HepG2 (cell line): ENCODE measurements at regions not wholly inside any gene's neighbourhood (a gene's known extent, or its start where the extent isn't known, plus 50 kb on each side); places are given as distances from the start of the nearest gene placed in this dataset.

Source experiments
- ATAC-seq: fragments of 200-7000 bp; cut with Tn5 transposase; 3 replicates; pipeline ENCODE4 v1.9.1; 2020; ENCODE audit warnings: mild to moderate bottlenecking, moderate library complexity
- BruUV-seq: library from RNA; stranded (reverse); fragments of 400-500 nt; replicated peaks from 2 replicates; lab custom pipeline; 2021; lab: Mats Ljungman, UMichigan
- CTCF ChIA-PET: fragments of 300-600 bp; formaldehyde crosslinking; extraction: SDS; loops from one replicate; lab custom pipeline; 2021; ENCODE audit warnings: low total read pairs, inconsistent platforms, low intra/inter-chr PET ratio; lab: Yijun Ruan, JAX
- POLR2A ChIA-PET: fragments of 350-600 bp; sonication (Branson Sonifier 250); formaldehyde crosslinking; loops from one replicate; lab custom pipeline; 2020; ENCODE audit warnings: antibody characterized with exemption, inconsistent platforms; lab: Yijun Ruan, JAX
- DNase-seq: peaks from one replicate; pipeline ENCODE4 v3.0.0-alpha.2; 2015; ENCODE audit warnings: low spot score
- FAIRE-seq: peaks from 3 replicates; lab custom pipeline; 2011; peaks lifted over from hg19 to GRCh38; lab: Jason Lieb, UNC
- H2AFZ ChIP-seq: one replicate; pipeline ENCODE4 v1.6.1; 2011; ENCODE audit warnings: low read length, inconsistent platforms
- H3K27ac ChIP-seq: fragments of 300-600 bp; 3 replicates; pipeline ENCODE4 v1.8.0; 2011; ENCODE audit warnings: mixed run types, mild to moderate bottlenecking, mixed read lengths, low read length, inconsistent platforms; ENCODE audit not compliant: insufficient read depth; ENCODE audit errors: extremely low read length
- H3K27me3 ChIP-seq, 2 experiments: fragments of 200-600 bp in 1 of 2; 2 replicates in 1 of 2; 3 replicates in 1 of 2; pipeline versions ENCODE4 v1.6.0 to v1.8.0; 2011; ENCODE audit warnings: low read length in 2 of 2, mild to moderate bottlenecking in 2 of 2, moderate library complexity in 2 of 2, inconsistent platforms in 1 of 2; ENCODE audit not compliant: insufficient read depth in 2 of 2, control insufficient read depth in 1 of 2
- H3K36me3 ChIP-seq, 2 experiments: fragments of 200-600 bp in 1 of 2; replicated peaks in 1 of 2; 2 replicates in 1 of 2; 3 replicates in 1 of 2; pipeline versions ENCODE4 v1.5.1 to v1.8.0; 2011; ENCODE audit warnings: low read length in 2 of 2, inconsistent platforms in 1 of 2; ENCODE audit not compliant: insufficient read depth in 2 of 2, control insufficient read depth in 1 of 2
- H3K4me1 ChIP-seq: 2 replicates; pipeline ENCODE4 v1.5.1; 2012; ENCODE audit warnings: low read length, inconsistent platforms; ENCODE audit not compliant: insufficient read depth
- H3K4me2 ChIP-seq: 2 replicates; pipeline ENCODE4 v1.6.0; 2011; ENCODE audit warnings: low read depth, low read length, inconsistent platforms
- H3K4me3 ChIP-seq, 3 experiments: fragments of 200-600 bp in 1 of 3; sonication (generic), shearing (Covaris generic) in 1 of 3; replicated peaks in 1 of 3; 2 replicates each; pipeline ENCODE4 v1.5.1; 2011 to 2016; ENCODE audit warnings: low read length in 3 of 3, inconsistent platforms in 2 of 3, low read depth in 2 of 3, mild to moderate bottlenecking in 2 of 3, control low read depth in 1 of 3, mixed read lengths in 1 of 3; ENCODE audit not compliant: insufficient read depth in 1 of 3
- H3K79me2 ChIP-seq: one replicate; pipeline ENCODE4 v1.6.1; 2011; ENCODE audit warnings: low read length, inconsistent platforms; ENCODE audit not compliant: insufficient read depth
- H3K9ac ChIP-seq: 2 replicates; pipeline ENCODE4 v1.6.0; 2011; ENCODE audit warnings: mild to moderate bottlenecking, low read depth, low read length, inconsistent platforms; ENCODE audit not compliant: insufficient read depth
- H3K9me3 ChIP-seq: 2 replicates; pipeline ENCODE4 v1.5.1; 2012; ENCODE audit warnings: mild to moderate bottlenecking, low read length
- H4K20me1 ChIP-seq: 2 replicates; pipeline ENCODE4 v1.6.0; 2011; ENCODE audit warnings: inconsistent platforms, mild to moderate bottlenecking, low read length, moderate library complexity; ENCODE audit not compliant: insufficient read depth
- CCAR2 ChIP-seq: fragments of 200-400 bp; formaldehyde crosslinking; optimal IDR thresholded peaks from 2 replicates; pipeline ENCODE3; 2018; ENCODE audit warnings: low read depth, mild to moderate bottlenecking, low read length, moderate library complexity
- FOXP4 ChIP-seq: sonication (generic); formaldehyde crosslinking; IDR thresholded peaks from 2 replicates; pipeline ENCODE4 v1.4.0; 2020; ENCODE audit warnings: missing genetic modification reagents
- HNF4A ChIP-seq: sonication (generic); formaldehyde crosslinking; IDR thresholded peaks from 2 replicates; pipeline ENCODE4 v1.4.0; 2020; ENCODE audit warnings: missing genetic modification reagents
- IKZF5 ChIP-seq: IDR thresholded peaks from 2 replicates; pipeline ENCODE4 v1.6.1; 2018; ENCODE audit warnings: missing genetic modification reagents, mild to moderate bottlenecking, missing compliant biosample characterization
- KLF9 ChIP-seq: IDR thresholded peaks from 2 replicates; pipeline ENCODE4 v1.6.1; 2016; ENCODE audit warnings: low read depth
- NR3C1 ChIP-seq: sonication (generic); formaldehyde crosslinking; IDR thresholded peaks from 2 replicates; pipeline ENCODE4 v1.4.0; 2020; ENCODE audit warnings: missing genetic modification reagents
- TCF7 ChIP-seq: sonication (generic); IDR thresholded peaks from 2 replicates; pipeline ENCODE4 v1.6.1; 2016; ENCODE audit warnings: antibody characterized with exemption, low read depth
- THYN1 ChIP-seq: sonication (generic); formaldehyde crosslinking; IDR thresholded peaks from 2 replicates; pipeline ENCODE4 v1.8.1; 2023; ENCODE audit warnings: low read depth, mild to moderate bottlenecking, moderate library complexity, missing genetic modification reagents, borderline replicate concordance
- ZBTB1 ChIP-seq: sonication (generic); formaldehyde crosslinking; IDR thresholded peaks from 2 replicates; pipeline ENCODE4 v1.4.0; 2020; ENCODE audit warnings: missing genetic modification reagents, borderline replicate concordance
- ZNF207 ChIP-seq: fragments of 450-650 bp; IDR thresholded peaks from 2 replicates; pipeline ENCODE4 v1.6.1; 2016; ENCODE audit warnings: antibody characterized with exemption, borderline replicate concordance
- ZNF569 ChIP-seq: sonication (generic); formaldehyde crosslinking; IDR thresholded peaks from 2 replicates; pipeline ENCODE4 v1.5.0; 2020; ENCODE audit warnings: mild to moderate bottlenecking, missing genetic modification reagents, moderate library complexity, borderline replicate concordance
- ZNF639 ChIP-seq: conservative IDR thresholded peaks from 2 replicates; pipeline ENCODE4 v1.6.1; 2018; ENCODE audit warnings: missing genetic modification reagents
- ZSCAN25 ChIP-seq: sonication (generic); formaldehyde crosslinking; IDR thresholded peaks from 2 replicates; pipeline ENCODE4 v1.8.0; 2022; ENCODE audit warnings: mild to moderate bottlenecking, missing genetic modification reagents
- WGBS: methylation state at CpG from one replicate; pipeline ENCODE4 v1.1.6; 2017; ENCODE audit warnings: low lambda C conversion rate; 5-methylcytosine and 5-hydroxymethylcytosine counted together
- in situ Hi-C: cut with HindIII; loops from 2 replicates; pipeline ENCODE4 v1.10.0; 2017; ENCODE audit warnings: low pct_unique_long_range_greater_than_20kb; ENCODE audit not compliant: extremely low pct_ligation_motif_present
- intact Hi-C: fragments of 100-400 bp; cut with micrococcal nuclease; formaldehyde crosslinking; loops from one replicate; pipeline ENCODE4 v1.10.0; 2022; ENCODE audit not compliant: unreplicated experiment
- TF ChIP-seq, protein P1 (sequence below): sonication (generic); formaldehyde crosslinking; IDR thresholded peaks from 2 replicates; pipeline ENCODE4 v1.5.0; 2020; ENCODE audit warnings: missing genetic modification reagents
- TF ChIP-seq, protein P2 (sequence below): sonication (generic); formaldehyde crosslinking; conservative IDR thresholded peaks from 2 replicates; pipeline ENCODE4 v1.4.0; 2020; ENCODE audit warnings: missing genetic modification reagents
- TF ChIP-seq, protein P3 (sequence below): sonication (generic); formaldehyde crosslinking; IDR thresholded peaks from 2 replicates; pipeline ENCODE4 v1.5.0; 2020; ENCODE audit warnings: mild to moderate bottlenecking, low read depth, missing genetic modification reagents, borderline replicate concordance

DNA sequence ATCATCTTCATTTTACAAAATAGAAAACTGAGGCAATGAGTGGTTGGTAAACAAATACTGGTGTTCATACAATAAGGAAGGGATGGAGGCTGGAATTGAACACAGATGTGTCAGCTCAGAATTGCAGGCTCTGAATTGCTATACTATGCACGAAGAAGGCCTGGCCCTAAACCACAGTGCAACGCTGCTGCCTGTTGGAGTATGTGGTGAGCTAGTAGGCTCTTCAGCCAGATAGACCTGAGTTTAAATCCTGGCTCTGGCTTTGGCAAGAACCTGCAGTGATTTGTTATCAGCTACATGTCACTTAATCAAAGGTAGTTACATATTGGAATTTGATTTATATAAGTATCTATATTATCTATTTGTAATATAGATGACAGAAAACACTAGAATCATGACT lies 1602.4 kb upstream of the CELF4 start:
- DNase-seq = no peak
- Histone ChIP-seq H3K4me2 (no peak overlapping the region), H3K36me3 (no peaks in the 10 kb centered on the region), H2AFZ (no peak overlapping the region), H3K4me1 (no peaks in the 10 kb centered on the region), H3K9me3 (no peaks in the 10 kb centered on the region), H3K27me3 (no peaks in the 10 kb centered on the region), H4K20me1 (no peaks in the 10 kb centered on the region), H3K9ac (no peak overlapping the region), H3K27ac (no peak overlapping the region), H3K4me3 (no peak overlapping the region), H3K79me2 (no peaks in the 10 kb centered on the region)
- ChIA-PET POLR2A (no interaction called here), CTCF (no interaction called here)
- WGBS = 3% methylated on average over 2 of the region's 2 CpGs
- in situ Hi-C loops = no loop called here
- intact Hi-C loops = no loop called here
- no TSS peak for BruUV-seq
- no peak for FAIRE-seq
- ATAC-seq = no peak
- TF ChIP-seq ZSCAN25 (CRISPR knock-in tag) (no peak), ZBTB1 (CRISPR knock-in tag) (no peak), CCAR2 (no peak), ZNF207 (no peak), NR3C1 (CRISPR knock-in tag) (no peak), THYN1 (CRISPR knock-in tag) (no peak), FOXP4 (CRISPR knock-in tag) (no peak), ZNF569 (CRISPR knock-in tag) (no peak), TCF7 (no peak), IKZF5 (CRISPR knock-in tag) (no peak), HNF4A (CRISPR knock-in tag) (no peak), KLF9 (CRISPR knock-in tag) (no peak), ZNF639 (CRISPR knock-in tag) (no peak)
- TF ChIP-seq, protein P1, sequence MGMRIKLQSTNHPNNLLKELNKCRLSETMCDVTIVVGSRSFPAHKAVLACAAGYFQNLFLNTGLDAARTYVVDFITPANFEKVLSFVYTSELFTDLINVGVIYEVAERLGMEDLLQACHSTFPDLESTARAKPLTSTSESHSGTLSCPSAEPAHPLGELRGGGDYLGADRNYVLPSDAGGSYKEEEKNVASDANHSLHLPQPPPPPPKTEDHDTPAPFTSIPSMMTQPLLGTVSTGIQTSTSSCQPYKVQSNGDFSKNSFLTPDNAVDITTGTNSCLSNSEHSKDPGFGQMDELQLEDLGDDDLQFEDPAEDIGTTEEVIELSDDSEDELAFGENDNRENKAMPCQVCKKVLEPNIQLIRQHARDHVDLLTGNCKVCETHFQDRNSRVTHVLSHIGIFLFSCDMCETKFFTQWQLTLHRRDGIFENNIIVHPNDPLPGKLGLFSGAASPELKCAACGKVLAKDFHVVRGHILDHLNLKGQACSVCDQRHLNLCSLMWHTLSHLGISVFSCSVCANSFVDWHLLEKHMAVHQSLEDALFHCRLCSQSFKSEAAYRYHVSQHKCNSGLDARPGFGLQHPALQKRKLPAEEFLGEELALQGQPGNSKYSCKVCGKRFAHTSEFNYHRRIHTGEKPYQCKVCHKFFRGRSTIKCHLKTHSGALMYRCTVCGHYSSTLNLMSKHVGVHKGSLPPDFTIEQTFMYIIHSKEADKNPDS (CRISPR knock-in tag) = no peak
- TF ChIP-seq, protein P2, sequence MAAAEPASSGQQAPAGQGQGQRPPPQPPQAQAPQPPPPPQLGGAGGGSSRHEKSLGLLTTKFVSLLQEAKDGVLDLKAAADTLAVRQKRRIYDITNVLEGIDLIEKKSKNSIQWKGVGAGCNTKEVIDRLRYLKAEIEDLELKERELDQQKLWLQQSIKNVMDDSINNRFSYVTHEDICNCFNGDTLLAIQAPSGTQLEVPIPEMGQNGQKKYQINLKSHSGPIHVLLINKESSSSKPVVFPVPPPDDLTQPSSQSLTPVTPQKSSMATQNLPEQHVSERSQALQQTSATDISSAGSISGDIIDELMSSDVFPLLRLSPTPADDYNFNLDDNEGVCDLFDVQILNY (CRISPR knock-in tag) = no peak
- TF ChIP-seq, protein P3, sequence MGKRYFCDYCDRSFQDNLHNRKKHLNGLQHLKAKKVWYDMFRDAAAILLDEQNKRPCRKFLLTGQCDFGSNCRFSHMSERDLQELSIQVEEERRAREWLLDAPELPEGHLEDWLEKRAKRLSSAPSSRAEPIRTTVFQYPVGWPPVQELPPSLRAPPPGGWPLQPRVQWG (CRISPR knock-in tag) = no peak
